ENCODE measurements at regions not wholly inside any gene's neighbourhood (a gene's known extent, or its start where the extent isn't known, plus 50 kb on each side); places are given as distances from the start of the nearest gene placed in this dataset.

- DNase-seq = no peak
Observed at GRCh38 chr9:17978773-17979172, 399.9 kb downstream of the SH3GL2 start.

- DNase-seq = no peak
Observed at GRCh38 chr9:17986595-17986994, 407.7 kb downstream of the SH3GL2 start.

GRCh38 chr9:17987189-17987588, 408.3 kb downstream of the SH3GL2 start:
- DNase-seq = no peak

GRCh38 chr9:17988489-17988888, 409.6 kb downstream of the SH3GL2 start:
- DNase-seq = no peak

GRCh38 chr9:17990602-17991001, 411.7 kb downstream of the SH3GL2 start:
- DNase-seq = no peak

GRCh38 chr9:17993024-17993423, 414.2 kb downstream of the SH3GL2 start:
- DNase-seq = no peak

- DNase-seq = no peak
Observed at GRCh38 chr9:17994695-17995425, 416.0 kb downstream of the SH3GL2 start.

GRCh38 chr9:17996728-17997127, 417.9 kb downstream of the SH3GL2 start:
- DNase-seq = no peak

GRCh38 chr9:18002718-18003438, 424.0 kb downstream of the SH3GL2 start:
- DNase-seq = no peak

GRCh38 chr9:18006591-18006990, 427.7 kb downstream of the SH3GL2 start:
- no peak for DNase-seq

GRCh38 chr9:18007621-18008020, 428.8 kb downstream of the SH3GL2 start:
- DNase-seq = no peak

- no peak for DNase-seq
Observed at GRCh38 chr9:18009902-18010301, 431.0 kb downstream of the SH3GL2 start.

- DNase-seq = no peak
Observed at GRCh38 chr9:18010492-18010891, 431.6 kb downstream of the SH3GL2 start.

- no peak for DNase-seq
Observed at GRCh38 chr9:18012170-18012569, 433.3 kb downstream of the SH3GL2 start.

- no peak for DNase-seq
Observed at GRCh38 chr9:18014556-18014955, 435.7 kb downstream of the SH3GL2 start.

- no peak for DNase-seq
Observed at GRCh38 chr9:18015116-18015515, 436.2 kb downstream of the SH3GL2 start.

- no peak for DNase-seq
Observed at GRCh38 chr9:18017136-18017535, 438.3 kb downstream of the SH3GL2 start.

GRCh38 chr9:18018221-18018620, 439.4 kb downstream of the SH3GL2 start:
- DNase-seq = no peak

GRCh38 chr9:18018661-18019060, 439.8 kb downstream of the SH3GL2 start:
- DNase-seq = no peak

- no peak for DNase-seq
Observed at GRCh38 chr9:18020121-18020745, 441.4 kb downstream of the SH3GL2 start.

GRCh38 chr9:18022642-18023041, 443.8 kb downstream of the SH3GL2 start:
- DNase-seq = no peak

GRCh38 chr9:18023332-18023731, 444.5 kb downstream of the SH3GL2 start:
- no peak for DNase-seq

- no peak for DNase-seq
Observed at GRCh38 chr9:18032636-18033035, 441.3 kb upstream of the ADAMTSL1 start.
